Amniotic epithelial cell (primary cell): ENCODE measurements at regions not wholly inside any gene's neighbourhood (a gene's known extent, or its start where the extent isn't known, plus 50 kb on each side); places are given as distances from the start of the nearest gene placed in this dataset.

ENCODE experiments used
- DNase-seq: peaks from one replicate; pipeline ENCODE4 v3.0.0-alpha.2; 2010; ENCODE audit warnings: low read depth

DNA sequence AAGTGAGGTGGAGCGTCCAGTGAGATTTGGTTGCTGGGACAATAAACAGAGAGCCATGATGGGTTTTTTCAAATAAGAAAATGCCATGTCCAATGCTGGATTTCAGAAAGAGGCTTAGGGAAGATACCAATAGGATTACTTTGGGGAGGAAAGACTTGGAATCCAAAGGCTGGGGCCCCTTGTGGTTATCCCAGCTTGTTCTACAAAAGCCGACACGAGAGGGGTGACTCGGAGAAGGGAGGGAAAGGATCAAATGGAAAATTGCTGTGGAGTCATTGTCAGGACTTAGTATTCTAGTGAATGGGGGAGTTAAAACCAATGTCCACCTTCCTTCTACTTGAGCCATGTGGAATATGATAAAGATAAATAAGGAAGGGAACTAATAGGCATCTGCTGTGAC, 305.5 kb downstream of the SOX9 start:
- no peak for DNase-seq

DNA sequence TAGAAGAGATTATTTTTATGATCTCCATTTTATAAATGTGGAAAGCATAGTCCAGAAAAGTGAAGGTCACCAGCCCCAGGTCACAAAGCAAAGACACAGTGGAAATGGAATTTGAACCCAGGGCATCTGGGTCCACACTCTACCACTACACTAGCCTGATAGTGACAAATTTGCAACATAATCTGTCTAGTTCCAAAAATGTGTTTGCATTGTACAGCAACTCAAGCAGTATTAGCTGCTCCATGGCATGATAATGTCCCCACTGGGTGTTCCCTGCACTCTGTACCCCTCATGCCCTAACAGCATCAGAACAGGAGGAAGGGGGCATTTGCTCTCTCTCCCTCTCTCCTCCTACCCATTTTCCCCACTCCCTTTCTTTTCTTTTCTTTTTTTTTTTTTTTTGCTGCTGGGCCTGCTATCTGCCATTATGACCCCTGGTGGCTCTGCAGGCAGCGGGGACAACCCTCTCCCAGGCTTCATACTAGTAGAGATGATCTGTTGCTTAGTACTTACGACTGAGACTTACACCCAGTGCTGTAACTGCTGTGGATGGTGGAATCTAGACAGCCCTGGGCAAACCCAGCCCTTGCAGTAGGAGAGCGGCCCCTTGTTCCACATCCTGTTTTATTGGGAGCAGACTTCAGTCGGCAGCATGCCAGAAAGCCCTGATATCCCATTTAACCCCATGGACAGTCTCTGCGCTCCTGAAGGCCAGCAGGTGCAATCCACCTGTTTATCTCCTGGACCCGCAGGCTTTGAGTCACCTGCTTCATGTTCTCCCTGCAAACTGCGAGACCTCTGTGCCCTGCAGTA, 306.3 kb downstream of the SOX9 start:
- no peak for DNase-seq

DNA sequence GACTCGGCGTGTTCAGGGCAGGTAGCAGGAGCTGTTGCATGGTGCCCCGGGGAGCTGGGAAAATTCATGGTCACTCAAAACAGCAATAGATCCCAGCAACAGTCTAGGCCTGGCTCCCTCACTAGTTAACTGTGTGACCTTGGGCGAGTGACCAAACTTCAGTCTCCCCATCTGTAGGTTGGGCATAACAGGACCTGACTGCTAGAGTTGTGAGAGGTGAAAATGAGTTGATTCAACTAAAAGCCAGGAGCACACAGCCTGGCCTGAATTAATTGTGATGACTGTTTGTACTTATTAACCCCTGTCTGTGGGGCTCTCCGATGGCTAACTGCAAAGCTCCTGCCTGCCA, 306.9 kb downstream of the SOX9 start:
- no peak for DNase-seq

DNA sequence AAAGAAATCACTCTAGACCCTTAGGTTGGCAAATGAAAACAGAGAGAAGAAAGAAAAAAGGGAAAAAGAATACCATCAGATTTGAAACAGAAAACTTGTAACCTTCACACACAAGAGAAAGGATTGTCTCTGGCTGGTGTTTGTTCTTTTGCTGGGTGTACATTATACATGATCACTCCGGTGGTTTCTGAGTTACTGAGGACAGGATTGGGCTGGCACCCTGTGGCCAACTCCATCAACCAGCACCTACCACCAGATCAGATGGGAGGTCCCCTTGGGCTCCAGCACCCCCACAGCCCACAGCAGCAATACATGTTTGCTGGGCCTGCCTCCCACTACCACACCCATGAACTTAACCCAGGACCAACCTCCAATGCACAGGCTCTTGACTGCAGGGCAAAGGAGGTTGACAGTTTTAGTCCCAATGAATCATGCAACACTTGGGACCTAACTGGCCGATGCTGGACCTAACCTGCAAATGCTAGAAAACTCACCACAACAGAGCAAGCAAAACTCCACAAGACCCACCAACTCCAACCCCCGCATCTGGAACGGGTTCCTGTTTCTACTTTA, 308.3 kb downstream of the SOX9 start:
- DNase-seq = no peak

DNA sequence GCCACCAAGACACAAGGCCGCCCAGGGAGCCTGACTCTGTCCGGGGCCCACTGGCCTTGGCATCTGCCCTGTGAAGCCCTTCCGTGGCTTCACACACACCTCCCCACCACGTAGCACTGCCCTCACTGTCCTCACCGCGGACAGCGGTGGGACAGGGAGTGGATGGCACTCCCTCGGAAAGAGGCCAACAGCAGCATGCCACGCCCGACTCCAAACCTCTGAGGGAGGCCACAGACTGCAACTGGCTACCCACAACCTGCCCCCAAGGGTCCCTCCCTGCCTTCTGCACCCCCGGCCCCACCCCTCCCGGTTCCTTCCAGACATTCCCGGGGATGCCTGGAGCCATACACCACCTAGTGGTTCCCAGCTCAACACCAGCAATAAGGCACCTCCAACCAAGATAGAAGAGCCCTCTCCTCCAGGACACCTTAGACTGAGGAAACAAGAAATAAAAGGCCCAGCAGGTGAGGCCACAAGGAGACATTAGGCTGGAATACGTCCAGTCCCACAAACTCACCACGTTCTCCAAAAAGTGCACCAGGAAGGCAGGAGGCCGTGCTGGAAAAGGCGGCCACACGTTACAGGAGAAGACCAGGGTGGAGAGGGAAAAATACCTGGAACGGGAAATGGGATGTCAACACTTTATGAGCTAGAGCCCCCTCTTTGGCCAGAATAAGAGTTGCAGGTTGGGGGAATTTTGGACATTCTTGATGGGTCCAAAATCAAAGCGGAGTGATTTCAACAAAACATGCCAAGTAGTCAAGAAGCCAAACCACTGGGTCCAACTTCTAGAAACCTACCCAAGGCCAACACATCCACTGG, 310.0 kb downstream of the SOX9 start:
- DNase-seq = no peak

GRCh38 chr17:72432143-72432621, 311.4 kb downstream of the SOX9 start:
- DNase-seq = no peak

GRCh38 chr17:72432881-72433280, 312.1 kb downstream of the SOX9 start:
- DNase-seq = no peak

- no peak for DNase-seq
These were observed 313.0 kb downstream of the SOX9 start for GRCh38 chr17:72433797-72434196.

DNA sequence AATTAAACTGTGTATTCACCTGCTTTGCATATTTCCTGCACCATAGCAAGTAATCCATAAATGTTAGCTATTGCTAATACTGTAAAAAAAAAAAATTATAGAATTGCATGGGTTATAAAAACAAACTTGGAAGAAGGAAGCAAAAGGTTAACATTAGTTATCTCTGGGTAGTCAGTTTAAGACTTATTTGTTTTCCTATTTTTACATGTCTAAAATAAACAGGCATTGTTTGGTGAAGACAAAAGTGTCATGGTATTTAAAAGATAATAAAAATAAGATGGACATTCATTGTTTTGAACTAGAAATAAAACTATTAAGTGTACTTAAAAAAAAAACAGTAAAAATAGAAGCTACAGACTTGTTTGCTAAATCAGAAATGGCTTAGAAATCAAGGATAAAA, 313.8 kb downstream of the SOX9 start:
- DNase-seq = no peak

DNA sequence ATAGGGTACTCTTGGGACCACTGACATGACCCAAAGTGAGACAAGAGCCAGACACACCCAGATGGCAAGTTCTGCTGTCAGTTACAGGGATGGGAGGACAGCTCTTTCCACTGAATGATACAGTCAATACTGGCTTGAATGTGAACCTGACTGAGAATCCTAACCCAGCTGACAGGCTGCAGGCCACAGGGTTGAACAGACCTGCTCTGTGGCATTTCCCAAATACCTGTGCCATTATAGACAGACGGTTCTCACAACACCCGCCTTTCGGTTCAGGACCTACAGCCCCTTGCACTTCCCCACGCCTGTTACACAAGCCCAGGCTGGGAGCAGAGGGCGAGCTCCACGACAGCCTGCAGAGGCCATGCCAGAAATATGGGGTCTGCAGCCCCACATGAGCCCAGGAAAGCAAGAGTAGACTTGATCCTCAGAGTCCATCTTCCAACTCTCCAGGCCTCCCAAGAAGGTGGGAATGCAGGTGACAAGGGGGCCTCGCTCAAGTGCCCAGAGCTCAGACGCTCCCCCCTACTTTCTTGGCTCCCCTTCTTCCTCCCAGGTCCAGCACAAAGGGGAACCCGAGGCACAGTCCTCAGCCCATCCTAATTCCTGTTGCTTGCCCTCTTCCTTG, 314.3 kb downstream of the SOX9 start:
- no peak for DNase-seq

GRCh38 chr17:72438783-72439182, 318.0 kb downstream of the SOX9 start:
- DNase-seq = no peak

DNA sequence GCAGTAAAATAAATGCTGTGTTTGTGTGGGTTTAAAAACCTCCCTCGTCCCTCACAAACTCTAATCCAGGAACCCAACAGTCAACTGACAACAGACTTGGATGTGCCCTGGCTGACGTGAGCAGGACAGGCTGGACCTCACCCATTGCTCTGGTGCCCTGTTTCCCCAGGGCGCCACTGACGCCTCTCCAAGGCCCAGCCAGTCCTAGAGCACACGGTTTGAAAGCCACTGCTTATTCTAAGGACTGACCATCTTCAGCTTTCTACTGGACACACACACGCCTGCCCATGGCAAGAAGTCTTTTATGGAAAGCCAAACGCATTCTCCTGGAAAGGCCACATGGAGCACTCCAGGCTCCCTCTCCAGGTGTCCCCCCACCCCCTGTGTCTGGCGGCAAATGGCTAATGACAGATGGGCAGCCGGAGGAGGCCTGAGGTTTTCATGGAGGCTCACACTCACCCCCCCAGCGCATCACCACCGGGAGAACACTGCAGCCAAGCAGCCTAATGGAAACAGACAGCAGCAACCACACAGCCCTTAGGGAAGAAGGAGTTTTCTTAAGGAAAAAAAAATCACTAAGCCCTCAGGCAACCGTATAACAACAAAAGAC, 319.2 kb downstream of the SOX9 start:
- DNase-seq = no peak

GRCh38 chr17:72440961-72441360, 320.1 kb downstream of the SOX9 start:
- no peak for DNase-seq

DNA sequence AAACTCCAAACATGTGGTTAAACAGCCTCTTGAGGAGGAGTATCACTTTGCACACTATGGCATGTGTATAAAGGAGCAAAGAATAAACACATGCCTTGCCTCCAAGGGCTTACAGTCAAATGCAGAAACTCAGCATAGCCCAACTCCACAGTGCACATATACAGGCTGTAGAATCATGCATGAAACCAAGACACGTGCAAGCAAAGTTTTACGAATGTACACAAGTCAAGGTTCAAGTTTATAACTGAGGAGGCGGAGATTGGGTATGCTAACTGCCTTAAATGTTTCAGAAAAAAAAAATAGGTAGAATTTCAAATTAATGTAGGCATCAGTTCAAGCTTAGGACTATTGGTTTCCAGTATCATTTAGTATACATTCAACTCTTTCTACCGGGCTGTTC, 321.1 kb downstream of the SOX9 start:
- no peak for DNase-seq

GRCh38 chr17:72444517-72445054, 323.8 kb downstream of the SOX9 start:
- DNase-seq = no peak

DNA sequence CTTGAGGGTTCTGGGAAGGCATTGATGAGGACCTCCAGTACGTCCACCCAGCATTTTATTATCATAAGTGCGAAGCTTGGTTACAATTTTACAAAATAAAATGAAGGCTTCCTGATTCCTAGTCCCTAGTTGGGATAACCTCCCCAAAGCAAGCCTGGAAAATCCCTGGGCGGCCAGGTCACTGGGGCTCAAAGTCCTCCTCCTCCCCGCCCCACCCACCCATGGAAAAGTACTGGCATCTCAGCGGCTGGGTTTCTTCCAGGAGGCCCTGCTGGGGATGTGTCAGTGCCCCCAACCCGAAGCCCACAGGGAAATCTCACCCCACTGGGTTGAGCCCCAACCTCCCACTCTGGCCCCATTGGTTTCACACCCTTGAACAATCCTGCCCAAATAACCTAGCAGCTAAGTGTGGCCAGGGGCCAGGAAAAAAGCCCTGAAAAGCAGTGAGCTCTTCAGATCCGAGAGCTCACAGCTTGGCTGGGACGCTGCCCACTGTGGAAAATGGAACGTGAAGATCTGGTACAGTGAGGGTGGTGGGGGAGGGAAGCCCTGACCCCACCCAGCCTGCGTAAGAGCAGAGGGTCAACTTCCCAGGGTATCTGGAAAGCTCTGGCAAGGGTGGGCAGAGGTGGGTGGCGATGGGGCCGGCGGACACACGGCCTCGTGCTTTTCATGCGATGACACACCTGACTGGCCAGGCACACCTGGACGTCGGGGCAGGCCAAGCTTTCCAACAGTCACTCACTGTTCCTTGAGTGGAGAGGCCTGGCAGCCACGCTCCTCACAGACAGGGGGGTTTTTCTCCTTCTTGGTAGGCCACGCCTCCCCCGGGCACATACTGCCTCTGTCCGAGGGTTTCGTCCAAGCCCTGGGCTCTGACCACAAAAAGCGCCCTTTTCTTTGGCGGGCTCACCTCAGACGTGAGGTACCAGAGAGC, 324.5 kb downstream of the SOX9 start:
- DNase-seq = no peak

GRCh38 chr17:72446118-72446517, 325.3 kb downstream of the SOX9 start:
- no peak for DNase-seq

- DNase-seq = peak; percentile 75
These were observed 325.9 kb downstream of the SOX9 start for GRCh38 chr17:72446525-72447250.

DNA sequence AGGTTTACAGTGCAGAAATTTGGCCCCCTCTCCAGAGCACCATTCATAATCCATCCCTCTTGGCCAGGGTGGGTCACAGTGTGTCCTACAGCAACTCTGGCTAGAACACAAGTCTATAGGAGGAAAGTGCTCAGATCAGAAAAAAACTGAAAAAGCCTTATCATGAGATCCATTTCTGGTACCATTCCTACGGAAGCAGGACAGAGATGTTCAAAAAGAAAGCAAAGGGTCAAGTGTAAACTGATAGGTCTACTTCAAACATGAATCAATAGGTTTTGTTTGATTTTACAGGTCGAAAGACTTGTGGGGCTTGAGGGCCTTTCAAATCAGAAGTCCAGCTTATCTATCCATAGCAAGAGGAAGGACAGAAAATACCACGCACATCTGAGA, 326.4 kb downstream of the SOX9 start:
- no peak for DNase-seq

DNA sequence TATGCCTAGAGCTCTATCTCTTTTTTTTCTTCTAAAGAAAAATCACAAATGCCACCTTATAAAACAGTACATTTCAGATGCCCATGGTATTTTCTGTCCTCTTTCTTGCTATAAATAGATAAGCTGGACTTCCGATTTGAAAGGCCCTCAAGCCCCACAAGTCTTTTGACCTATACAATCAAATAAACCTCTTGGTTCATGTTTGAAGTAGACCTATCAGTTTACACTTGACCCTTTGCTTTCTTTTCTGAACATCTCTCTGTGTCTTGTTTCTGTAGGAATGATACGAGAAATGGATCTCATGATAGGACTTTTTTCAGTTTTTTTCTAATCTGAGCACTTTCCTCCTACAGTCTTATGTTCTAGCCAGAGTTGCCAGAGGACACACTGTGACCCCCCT, 327.2 kb downstream of the SOX9 start:
- no peak for DNase-seq
